ENCODE measurements at regions not wholly inside any gene's neighbourhood (a gene's known extent, or its start where the extent isn't known, plus 50 kb on each side); places are given as distances from the start of the nearest gene placed in this dataset.
A peak's percentile ranks its signal among the peaks of the same experiment; 100 is the strongest.

- TF ChIP-seq ZKSCAN8 (CRISPR knock-in tag; IDR thresholded peaks at IDR 0.05) (no peak), NUFIP1 (IDR thresholded peaks at IDR 0.05; ENCODE audit: partially characterized antibody) (no peak), BCOR (IDR thresholded peaks at IDR 0.05) (no peak)
These were observed 458.7 kb upstream of the HS6ST1 start (continued) for GRCh38 chr2:128777196-128778035.

GRCh38 chr2:128778843-128779242, 460.2 kb upstream of the HS6ST1 start:
- Histone ChIP-seq H3K27ac (ENCODE audit: extremely low read depth, low read depth, low read length) (no peak overlapping the region), H3K9ac (ENCODE audit: insufficient read depth in 1 of 2, low read depth in 2 of 2, low read length in 2 of 2) (no peak overlapping the region), H3K9me1 (ENCODE audit: control insufficient read depth, insufficient read depth, low read length) (no peaks in the 10 kb centered on the region), H3K4me2 (ENCODE audit: insufficient read depth, low read length) (no peak overlapping the region), H3K9me3 (replicated peaks; ENCODE audit: control insufficient read depth, insufficient read depth, low read depth, low read length) (no peaks in the 10 kb centered on the region), H3K4me1 (replicated peaks in 1 of 2; ENCODE audit: control insufficient read depth in 2 of 2, insufficient read depth in 2 of 2, low read length in 2 of 2) (no peaks in the 10 kb centered on the region), H2AFZ (ENCODE audit: low read depth, low read length) (no peak overlapping the region), H3K27me3 (ENCODE audit: control insufficient read depth in 2 of 2, insufficient read depth in 2 of 2, low read length in 2 of 2) (peaks cover 0 to 45% of the 10 kb centered on the region in 2 experiments; a peak in 3 of 5 replicates), H3K36me3 (ENCODE audit: control insufficient read depth, insufficient read depth, low read length) (no peaks in the 10 kb centered on the region), H3K79me2 (ENCODE audit: control insufficient read depth, insufficient read depth, low read length) (no peaks in the 10 kb centered on the region), H4K20me1 (replicated peaks; ENCODE audit: control insufficient read depth, insufficient read depth, low read length) (0 out of 2 replicates have a peak, but pooled peaks cover 3% of the 10 kb centered on the region), H3K4me3 (no peak overlapping the region)
- FAIRE-seq (no peak), DNase-seq (ENCODE audit: extremely low read depth in 1 of 4, low spot score in 3 of 4) (no peak), ATAC-seq (no peak)
- BruUV-seq (replicated peaks): no TSS peak
- in situ Hi-C loops (cut with MboI): no loop called here
- ChIA-PET CTCF (ENCODE audit: low intra/inter-chr PET ratio) (no interaction called here), POLR2A (no interaction called here)
- TF ChIP-seq ZNF407 (IDR thresholded peaks at IDR 0.05; ENCODE audit: low read depth) (no peak), RBM25 (IDR thresholded peaks at IDR 0.05; ENCODE audit: low read depth, low read length, severe bottlenecking) (peak; percentile 80)
- intact Hi-C loops (cut with micrococcal nuclease): no loop called here
- 5% methylated on average over 2 of the region's 2 CpGs for WGBS (ENCODE audit: insufficient coverage, low coverage, missing lambda C conversion rate)
